ENCODE measurements at regions not wholly inside any gene's neighbourhood (a gene's known extent, or its start where the extent isn't known, plus 50 kb on each side); places are given as distances from the start of the nearest gene placed in this dataset.
A peak's percentile ranks its signal among the peaks of the same experiment; 100 is the strongest.

GRCh38 chr15:20361091-20361490, 180.5 kb downstream of the GOLGA6L6 start:
- H3K36me3 ChIP-seq (ENCODE audit: control insufficient read depth, insufficient read depth, low read length), result no peaks in the 10 kb centered on the region
- CTCF ChIA-PET, result no interaction called here
- H3K9me1 ChIP-seq (ENCODE audit: insufficient read depth, low read length), result no peaks in the 10 kb centered on the region
- no peak overlapping the region for H2BK20ac ChIP-seq (ENCODE audit: low read depth, low read length)
- no TSS peak for BruUV-seq (replicated peaks)
- H4K91ac ChIP-seq (ENCODE audit: insufficient read depth, low read depth, low read length), result no peak overlapping the region
- no peaks in the 10 kb centered on the region for H4K20me1 ChIP-seq (ENCODE audit: insufficient read depth, low read length)
- no peak overlapping the region for H4K8ac ChIP-seq (ENCODE audit: low read depth in 2 of 2, low read length in 2 of 2)
- no peak overlapping the region for H3K4me3 ChIP-seq (ENCODE audit: insufficient read depth, low read depth, low read length)
- no peak overlapping the region for H3K23ac ChIP-seq (ENCODE audit: low read depth, low read length)
- no peak overlapping the region for H2AK5ac ChIP-seq (ENCODE audit: low read depth, low read length)
- H3K56ac ChIP-seq (ENCODE audit: extremely low read depth, insufficient read depth, low read length), result no peak overlapping the region
- no peak overlapping the region for H3K18ac ChIP-seq (ENCODE audit: low read depth, low read length)
- no peak overlapping the region for H2BK5ac ChIP-seq (ENCODE audit: low read depth, low read length, poor library complexity, severe bottlenecking)
- no peak overlapping the region for H2BK120ac ChIP-seq (ENCODE audit: low read depth, low read length)
- dilution Hi-C loops (cut with HindIII; ENCODE audit: low sequenced_read_pairs, unreplicated experiment), result no loop called here
- H3K9me3 ChIP-seq (ENCODE audit: control insufficient read depth, insufficient read depth, low read length), result peaks cover 38% of the 10 kb centered on the region
- no peak overlapping the region for H3K4ac ChIP-seq (ENCODE audit: low read depth, low read length)
- TF ChIP-seq MAFK (IDR thresholded peaks at IDR 0.05; ENCODE audit: low read depth, low read length), result no peak
- TF ChIP-seq RFX5 (IDR thresholded peaks at IDR 0.05; ENCODE audit: low read depth, low read length), result no peak
- TF ChIP-seq CTCF (conservative IDR thresholded peaks at IDR 0.05; ENCODE audit: low read depth, low read length), result no peak
- TF ChIP-seq NFE2L2 (IDR thresholded peaks at IDR 0.05; ENCODE audit: low read depth, low read length), result no peak
- TF ChIP-seq POLR2A (IDR thresholded peaks at IDR 0.05; ENCODE audit: low read depth, low read length), result no peak
- DNase-seq (no peak), ATAC-seq (ENCODE audit: low read depth) (no peak)
- in situ Hi-C loops (cut with MboI; ENCODE audit: low sequenced_read_pairs), result no loop called here
- H2BK15ac ChIP-seq (ENCODE audit: low read depth, low read length), result no peak overlapping the region
- no peak overlapping the region for H3K4me2 ChIP-seq (ENCODE audit: low read depth, low read length)
- H2AK9ac ChIP-seq (replicated peaks; ENCODE audit: low read depth, low read length, poor library complexity), result peak overlapping the region; percentile 70
- no peak overlapping the region for H4K5ac ChIP-seq (ENCODE audit: low read depth, low read length)
- H3K79me1 ChIP-seq (ENCODE audit: low read depth in 1 of 2, low read length in 2 of 2), result no peaks in the 10 kb centered on the region
- no peaks in the 10 kb centered on the region for H3K4me1 ChIP-seq (ENCODE audit: control insufficient read depth, insufficient read depth, low read length)
- no peak overlapping the region for H3K14ac ChIP-seq (replicated peaks; ENCODE audit: low read depth, low read length)
- POLR2A ChIA-PET (ENCODE audit: unreplicated experiment), result no interaction called here
- no peak overlapping the region for H3K27ac ChIP-seq (ENCODE audit: insufficient read depth, low read length)
- intact Hi-C loops (cut with micrococcal nuclease), result loop anchor here (2.0 kb wide), 1 partner anchor 16 kb away; no protein-coding TSS in a partner anchor
- peak overlapping the region; percentile 33 for H2AFZ ChIP-seq (replicated peaks; ENCODE audit: low read length, poor library complexity)
- no peak overlapping the region for H3K9ac ChIP-seq (ENCODE audit: low read depth, low read length)
- H3K27me3 ChIP-seq (ENCODE audit: control insufficient read depth, insufficient read depth, low read length), result no peaks in the 10 kb centered on the region
